ENCODE measurements at regions not wholly inside any gene's neighbourhood (a gene's known extent, or its start where the extent isn't known, plus 50 kb on each side); places are given as distances from the start of the nearest gene placed in this dataset.

DNA sequence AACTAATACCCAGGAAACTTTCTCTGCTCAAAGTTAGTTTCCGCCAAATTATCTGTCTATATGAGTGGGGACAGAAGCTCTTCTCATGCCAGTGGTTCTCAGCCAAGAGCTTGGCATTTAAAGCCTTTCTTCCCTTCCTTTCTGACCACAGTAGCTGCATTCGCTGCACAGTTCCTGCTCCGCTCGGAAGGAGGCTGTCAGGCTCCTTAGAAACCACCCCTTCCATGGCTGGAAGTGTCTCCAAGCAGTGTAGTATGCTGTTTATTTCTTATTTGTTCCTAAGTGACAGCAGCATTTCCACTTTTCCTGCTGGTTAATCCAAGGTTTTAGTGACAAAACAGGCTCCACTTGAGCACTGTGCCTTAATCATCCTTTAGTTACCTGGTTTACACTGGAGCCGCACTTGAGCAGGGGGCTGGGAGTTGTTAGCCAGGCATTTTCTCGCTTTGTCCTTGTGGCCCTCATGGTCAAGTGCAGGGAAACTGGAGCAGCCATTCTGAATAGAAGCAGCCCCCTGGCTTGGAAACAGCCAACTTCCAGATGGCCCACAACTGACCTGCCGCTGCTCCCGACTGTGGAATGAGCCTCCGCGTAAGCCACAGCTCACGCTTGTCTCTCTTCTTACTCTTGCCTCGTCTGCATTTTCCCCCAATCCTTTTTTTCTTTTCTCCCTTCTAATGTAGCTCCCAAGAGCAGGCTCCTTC, 739.4 kb upstream of the TENM3 start:
- DNase-seq (ENCODE audit: low read depth) = no peak

- DNase-seq (ENCODE audit: low read depth) = no peak
Observed at GRCh38 chr4:181504924-181505323, 738.3 kb upstream of the TENM3 start.

GRCh38 chr4:181507180-181507835, 735.9 kb upstream of the TENM3 start:
- no peak for DNase-seq (ENCODE audit: low read depth)

GRCh38 chr4:181507938-181508337, 735.3 kb upstream of the TENM3 start:
- DNase-seq (ENCODE audit: low read depth) = no peak

GRCh38 chr4:181508601-181509000, 734.6 kb upstream of the TENM3 start:
- DNase-seq (ENCODE audit: low read depth) = no peak

DNA sequence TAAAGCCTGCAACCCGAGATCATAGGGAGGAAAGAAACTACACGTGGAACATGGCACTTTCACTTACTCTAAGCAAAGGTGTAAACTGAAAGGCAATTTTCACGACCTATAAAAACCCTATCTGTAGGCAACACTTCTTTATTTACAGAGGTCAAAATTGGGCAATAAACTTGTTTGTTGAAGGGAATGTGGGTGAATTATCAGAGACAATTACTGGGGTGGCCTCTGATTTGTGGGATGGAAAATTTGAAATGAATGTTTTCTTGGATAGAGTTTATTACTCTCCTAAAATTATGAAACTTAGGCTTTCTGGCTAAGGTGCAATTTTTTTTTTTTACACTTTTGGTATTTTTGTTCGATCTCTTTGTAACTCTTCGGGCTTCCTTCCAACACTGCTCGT, 734.1 kb upstream of the TENM3 start:
- no peak for DNase-seq (ENCODE audit: low read depth)

DNA sequence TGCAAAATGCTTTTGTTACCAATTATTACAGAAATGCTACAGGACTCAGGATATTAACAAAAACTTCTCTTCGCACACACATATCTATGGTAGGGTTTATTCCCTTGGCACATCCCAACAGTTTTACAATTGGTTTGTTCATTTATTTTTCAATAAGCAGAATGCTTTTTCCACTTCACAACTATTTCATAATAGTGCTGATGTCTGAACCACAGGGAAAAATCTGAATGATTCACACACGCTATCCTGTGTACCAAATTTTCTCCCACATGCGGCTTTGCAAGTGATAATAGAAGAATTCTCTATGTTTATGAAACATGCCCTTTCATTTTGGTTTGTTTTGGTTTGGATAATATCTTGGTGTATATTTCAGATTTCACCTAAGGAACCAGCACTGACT, 725.7 kb upstream of the TENM3 start:
- no peak for DNase-seq (ENCODE audit: low read depth)

DNA sequence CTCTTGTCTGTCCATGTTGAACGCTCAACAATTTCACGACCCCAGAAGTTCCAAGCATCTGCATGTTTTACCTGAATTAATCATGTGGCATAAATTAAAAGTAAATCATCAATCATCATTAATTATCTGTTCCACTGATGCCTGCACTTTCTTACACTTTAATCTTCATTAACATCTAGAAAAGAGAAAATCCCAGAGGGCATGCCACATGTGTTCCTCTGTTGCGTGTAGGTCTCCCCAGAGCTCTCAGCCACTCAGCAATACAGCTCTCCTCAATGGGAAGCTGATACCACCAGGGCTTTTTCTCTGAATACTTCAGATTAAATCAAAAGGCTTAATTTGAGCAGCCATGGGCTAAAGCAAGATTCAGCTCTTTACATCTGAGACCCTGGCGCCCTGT, 722.4 kb upstream of the TENM3 start:
- no peak for DNase-seq (ENCODE audit: low read depth)

- no peak for DNase-seq (ENCODE audit: low read depth)
Observed at GRCh38 chr4:181523973-181524372, 719.2 kb upstream of the TENM3 start.

GRCh38 chr4:181524499-181524898, 718.7 kb upstream of the TENM3 start:
- DNase-seq (ENCODE audit: low read depth) = no peak

DNA sequence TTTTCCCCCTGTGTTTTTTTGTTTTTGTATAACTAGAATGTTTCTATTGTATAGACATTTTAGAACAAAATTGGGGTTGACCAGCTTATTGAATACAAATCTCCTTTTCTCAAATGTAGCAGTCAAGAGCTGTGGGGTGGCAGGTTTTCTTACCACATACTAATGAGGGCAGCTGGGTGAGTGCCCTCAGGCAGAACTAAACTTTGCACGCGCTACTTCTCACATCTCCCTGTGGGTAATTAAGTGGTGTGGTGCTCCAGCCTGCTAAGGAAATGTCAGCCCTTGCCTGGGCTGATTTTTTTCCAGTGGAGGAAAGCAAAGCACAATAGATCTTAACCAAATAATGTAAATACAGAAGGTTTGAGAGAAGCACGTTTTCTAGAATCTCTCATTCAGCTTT, 717.6 kb upstream of the TENM3 start:
- no peak for DNase-seq (ENCODE audit: low read depth)

GRCh38 chr4:181528570-181529184, 714.5 kb upstream of the TENM3 start:
- no peak for DNase-seq (ENCODE audit: low read depth)

DNA sequence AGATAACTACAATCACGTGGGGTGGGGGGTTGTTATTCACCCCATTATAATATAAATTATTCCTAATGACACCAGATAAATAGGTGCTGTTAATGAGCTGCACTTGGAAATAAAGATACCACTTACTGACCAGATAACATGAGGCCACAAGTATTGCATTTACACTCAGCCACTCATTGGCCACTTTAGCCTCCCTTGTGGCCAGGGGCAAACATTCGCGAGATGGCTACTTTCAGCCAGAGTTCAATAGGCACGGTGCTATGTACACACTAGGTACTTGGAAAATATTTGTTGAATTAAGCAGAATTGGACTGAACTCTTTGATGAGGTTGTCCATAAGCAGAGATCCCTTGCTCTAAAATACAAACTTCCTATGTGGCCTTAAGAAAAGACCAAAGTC, 713.7 kb upstream of the TENM3 start:
- DNase-seq (ENCODE audit: low read depth) = no peak

- DNase-seq (ENCODE audit: low read depth) = no peak
Observed at GRCh38 chr4:181536196-181536746, 706.9 kb upstream of the TENM3 start.

- no peak for DNase-seq (ENCODE audit: low read depth)
Observed at GRCh38 chr4:181536811-181537434, 706.3 kb upstream of the TENM3 start.

GRCh38 chr4:181538431-181538830, 704.8 kb upstream of the TENM3 start:
- no peak for DNase-seq (ENCODE audit: low read depth)

GRCh38 chr4:181541396-181541795, 701.8 kb upstream of the TENM3 start:
- no peak for DNase-seq (ENCODE audit: low read depth)

DNA sequence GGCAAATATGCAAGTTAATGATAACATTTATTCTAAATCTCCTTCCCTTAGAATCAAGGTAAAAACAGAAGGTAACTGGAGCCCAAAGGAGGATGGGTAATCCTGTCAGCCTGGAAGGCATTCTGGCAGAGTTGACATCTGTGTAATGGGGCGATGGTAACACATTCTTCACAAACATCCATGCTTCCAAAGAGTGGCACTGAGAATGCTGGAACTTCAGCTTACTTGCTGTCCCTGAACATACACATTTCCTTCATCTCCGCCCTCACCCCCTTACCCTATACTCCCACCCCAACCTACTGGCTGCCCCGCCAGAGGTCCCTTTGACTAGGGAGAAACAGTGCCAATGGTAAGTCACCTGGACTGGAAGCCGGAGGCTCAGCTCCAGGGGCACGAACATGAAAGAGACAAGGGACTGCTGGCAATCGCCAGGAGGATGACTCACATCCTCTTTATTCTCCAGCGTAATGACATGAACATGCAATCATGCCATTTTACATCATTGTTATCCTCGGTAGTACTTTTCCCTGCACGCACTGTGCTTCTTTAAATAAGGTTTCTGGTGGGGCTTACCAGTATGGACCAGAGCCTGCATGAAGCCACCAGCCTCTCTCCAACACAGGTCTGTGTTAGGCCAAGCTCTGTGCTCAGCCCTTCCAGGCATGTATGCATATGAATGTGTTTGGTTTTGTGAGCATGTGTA, 694.2 kb upstream of the TENM3 start:
- DNase-seq (ENCODE audit: low read depth) = no peak

- DNase-seq (ENCODE audit: low read depth) = no peak
Observed at GRCh38 chr4:181549576-181550188, 693.5 kb upstream of the TENM3 start.

DNA sequence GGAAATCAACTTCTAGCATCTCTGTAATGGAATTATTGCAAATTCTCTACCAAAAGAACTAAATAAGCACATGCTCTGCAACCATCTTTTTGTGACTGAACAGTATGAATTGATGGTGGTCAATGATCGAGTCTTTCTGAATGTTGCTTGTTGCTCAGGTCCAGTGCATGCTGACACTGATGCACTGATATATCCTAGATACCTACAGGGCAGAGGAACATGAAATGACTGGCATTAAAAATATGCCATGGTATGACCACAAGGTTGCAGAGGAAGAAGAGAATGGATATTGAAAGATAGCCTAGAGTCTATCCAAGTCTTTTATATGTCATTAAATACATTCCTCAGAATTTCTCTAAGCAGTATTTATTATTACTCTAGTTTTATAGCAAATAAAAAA, 692.8 kb upstream of the TENM3 start:
- DNase-seq (ENCODE audit: low read depth) = no peak

DNA sequence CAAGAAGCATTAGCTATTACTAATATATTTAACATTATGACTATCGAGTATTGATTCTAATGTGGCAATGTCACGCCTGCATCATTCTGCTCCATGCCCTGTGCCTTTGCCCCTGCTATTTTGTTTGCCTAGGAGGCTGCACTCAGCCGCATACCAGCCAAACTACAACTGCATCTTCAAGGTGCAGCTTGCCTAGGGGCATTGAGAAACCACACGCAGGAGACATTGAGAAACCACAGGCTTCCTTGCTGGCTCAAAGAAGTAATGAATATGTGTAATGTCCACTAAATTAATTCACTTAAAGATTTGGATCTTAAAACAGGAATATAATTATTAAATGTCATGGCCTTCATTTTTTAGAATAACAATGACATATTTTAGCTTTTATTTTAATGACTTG, 683.6 kb upstream of the TENM3 start:
- no peak for DNase-seq (ENCODE audit: low read depth)

- no peak for DNase-seq (ENCODE audit: low read depth)
Observed at GRCh38 chr4:181562399-181562798, 680.8 kb upstream of the TENM3 start.
